Fibroblast of peridontal ligament (primary cell): ENCODE measurements at regions not wholly inside any gene's neighbourhood (a gene's known extent, or its start where the extent isn't known, plus 50 kb on each side); places are given as distances from the start of the nearest gene placed in this dataset.
"Not testable (repeated sequence)": the region's sequence is repeated elsewhere in the genome, so short reads cannot be mapped to it uniquely, and the experiment has no call there.

Experiments
- DNase-seq: peaks from one replicate; pipeline ENCODE4 v3.0.0-alpha.2; 2010; ENCODE audit errors: extremely low read depth

- DNase-seq, result no peak
These were observed 217.6 kb downstream of the NPR3 start for GRCh38 chr5:32928761-32929160.

GRCh38 chr5:32931438-32931837 is 220.3 kb downstream of the NPR3 start:
- not testable (repeated sequence) for DNase-seq

DNA sequence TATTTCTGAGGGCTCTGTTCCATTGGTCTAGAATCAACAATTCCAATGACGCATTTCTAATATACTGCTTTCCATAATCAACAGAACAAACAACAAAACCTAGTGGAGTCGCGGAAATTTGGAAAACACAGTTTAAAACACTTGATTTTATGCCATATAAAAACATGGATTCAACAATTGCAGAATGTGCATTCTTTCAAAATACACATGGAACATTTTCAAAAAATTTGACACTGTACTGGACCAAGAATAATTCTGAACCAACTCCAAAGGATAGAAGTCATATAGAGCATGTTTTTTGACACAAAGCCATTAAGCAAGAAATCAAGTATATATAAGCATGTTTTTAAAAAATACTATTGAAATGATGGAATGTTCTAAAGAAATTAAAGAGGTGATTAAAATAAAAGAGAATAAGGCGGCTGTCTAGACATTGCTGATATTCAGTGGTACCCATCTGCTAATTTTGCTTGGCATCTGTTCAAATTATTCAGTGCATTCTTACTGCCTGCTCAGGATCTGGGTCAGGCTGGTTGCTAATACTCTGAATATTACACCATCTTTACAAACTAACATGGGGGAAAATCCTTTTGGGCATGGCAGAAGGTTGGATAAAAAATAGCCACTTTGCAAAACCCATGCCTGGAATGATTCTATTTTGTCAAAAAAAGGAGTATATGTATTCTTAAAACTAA is 221.3 kb downstream of the NPR3 start:
- peak; percentile 58 for DNase-seq

DNA sequence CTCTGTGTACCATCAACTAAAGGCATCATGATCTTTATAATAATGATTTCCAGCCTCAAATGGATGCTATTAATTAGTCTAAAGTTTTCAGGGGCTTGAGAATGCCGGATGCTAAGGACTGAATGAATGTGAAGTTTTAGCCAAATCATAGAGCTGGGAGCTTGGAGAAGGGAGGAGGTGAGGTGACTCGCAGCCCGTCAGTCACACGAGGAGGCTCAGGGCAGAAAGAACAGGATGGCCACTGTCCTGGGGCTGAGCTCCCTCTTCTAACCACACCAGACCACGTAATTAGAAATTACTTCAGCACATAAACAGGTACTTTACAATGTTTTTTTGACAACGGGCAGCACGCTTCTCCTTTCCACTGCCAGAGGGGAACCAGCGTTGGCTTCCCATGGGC is 222.6 kb downstream of the NPR3 start:
- no peak for DNase-seq

GRCh38 chr5:32934529-32934928 is 223.4 kb downstream of the NPR3 start:
- DNase-seq, result no peak

DNA sequence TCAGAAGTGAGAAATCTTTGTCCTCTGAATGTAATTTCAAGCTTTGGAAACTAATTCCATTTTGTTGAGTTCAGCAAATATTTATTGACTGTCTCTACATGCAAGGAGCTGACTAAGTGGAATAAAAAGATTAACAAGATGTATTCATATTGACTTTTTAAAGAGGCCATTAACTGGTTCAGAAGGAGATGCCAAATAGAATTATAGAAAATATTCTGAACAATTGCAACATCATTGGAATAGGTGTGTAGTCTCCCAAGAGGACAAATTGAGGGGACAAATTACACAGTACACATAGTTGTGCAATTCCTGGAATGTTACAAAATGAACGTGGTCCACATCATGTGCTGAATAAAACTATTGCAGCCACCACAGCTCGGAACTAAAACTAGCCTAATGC is 224.2 kb downstream of the NPR3 start:
- DNase-seq, result no peak

GRCh38 chr5:32936329-32936728 is 225.2 kb downstream of the NPR3 start:
- no peak for DNase-seq

DNA sequence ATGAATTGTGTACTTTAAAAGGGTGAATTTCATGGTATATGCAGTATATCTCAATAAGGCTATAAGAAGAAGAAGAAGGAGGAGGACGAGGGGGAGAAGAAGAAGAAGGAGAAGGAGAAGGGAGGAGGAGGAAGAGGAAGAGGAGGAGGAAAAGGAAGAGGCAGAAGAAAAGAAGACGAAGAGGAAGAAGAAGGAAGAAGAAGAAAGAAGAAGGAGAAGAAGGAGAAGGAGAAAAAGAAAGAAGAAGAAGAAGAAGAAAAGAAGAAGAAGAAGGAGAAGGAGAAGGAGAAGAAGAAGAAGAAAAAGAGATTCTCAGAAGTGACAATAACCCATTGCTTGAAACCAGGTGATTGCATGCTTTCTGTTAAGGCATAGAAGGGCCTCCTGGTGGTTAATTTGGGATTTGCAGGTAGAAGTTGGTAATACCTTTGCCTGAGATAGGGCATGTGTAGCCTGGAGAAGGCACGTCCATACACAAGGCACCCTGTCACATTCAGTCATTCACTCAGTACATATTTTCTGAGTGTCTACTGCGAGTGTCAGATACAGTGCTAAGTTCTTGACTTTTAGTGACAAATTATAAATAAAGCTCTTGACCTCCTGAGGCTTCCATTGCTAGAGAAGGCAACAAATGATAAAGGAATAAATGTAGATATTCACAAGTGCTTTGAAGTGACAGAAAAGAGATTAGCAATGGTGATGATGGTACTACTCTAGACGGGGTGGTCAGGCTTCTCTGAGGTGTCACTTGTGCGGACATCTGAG is 231.3 kb downstream of the NPR3 start:
- DNase-seq, result no peak

DNA sequence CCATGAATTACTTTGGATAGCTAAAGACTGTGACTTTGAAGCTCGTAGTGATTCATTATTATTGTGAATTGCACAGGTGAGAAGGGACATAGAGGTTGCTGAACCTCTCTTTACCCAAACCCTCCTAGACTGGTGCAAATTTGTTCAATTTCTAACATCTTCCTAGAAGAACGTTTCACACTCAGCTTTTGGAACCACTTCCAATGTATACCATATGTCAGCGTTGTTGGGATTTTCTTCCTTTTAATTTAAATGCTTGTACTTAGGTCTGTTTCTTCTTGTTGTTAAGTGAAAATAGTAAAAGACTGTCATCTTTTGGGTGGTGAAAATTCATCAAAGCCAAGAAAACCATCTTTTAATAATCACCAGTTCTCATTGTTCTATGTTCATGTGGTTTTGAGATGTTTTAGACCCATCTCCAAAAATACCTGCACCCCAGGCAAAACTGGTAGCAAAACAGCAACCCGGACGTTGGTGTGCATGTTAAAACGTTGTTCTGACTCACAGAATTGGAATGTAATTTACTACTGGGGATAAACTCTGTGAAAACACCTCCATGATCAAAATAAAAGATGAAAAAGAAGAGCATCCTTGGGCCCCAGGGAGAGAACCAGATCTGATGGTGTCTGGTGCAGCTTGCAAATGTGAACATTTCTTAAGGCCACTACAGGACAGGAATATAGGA is 238.3 kb downstream of the NPR3 start:
- DNase-seq, result no peak

DNA sequence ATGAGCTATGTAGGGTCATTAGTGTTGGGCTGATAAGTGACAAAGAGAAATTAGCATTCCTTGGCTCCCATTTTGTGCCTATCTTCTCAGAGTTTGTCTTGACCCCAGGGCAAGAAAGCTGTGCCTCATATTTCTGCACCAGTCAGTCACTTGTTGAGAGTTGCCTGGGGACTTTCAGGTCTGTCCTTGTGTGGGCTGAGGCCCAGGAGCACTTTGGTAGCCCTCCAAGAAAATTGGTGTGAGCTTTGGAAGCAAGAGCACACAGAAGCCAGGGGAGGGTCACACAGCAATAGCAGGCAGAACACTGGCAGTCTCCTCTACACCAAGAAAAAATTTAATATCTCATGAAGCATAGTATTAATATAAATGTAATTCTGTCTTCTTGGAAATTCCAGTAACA is 239.9 kb downstream of the NPR3 start:
- DNase-seq, result no peak

DNA sequence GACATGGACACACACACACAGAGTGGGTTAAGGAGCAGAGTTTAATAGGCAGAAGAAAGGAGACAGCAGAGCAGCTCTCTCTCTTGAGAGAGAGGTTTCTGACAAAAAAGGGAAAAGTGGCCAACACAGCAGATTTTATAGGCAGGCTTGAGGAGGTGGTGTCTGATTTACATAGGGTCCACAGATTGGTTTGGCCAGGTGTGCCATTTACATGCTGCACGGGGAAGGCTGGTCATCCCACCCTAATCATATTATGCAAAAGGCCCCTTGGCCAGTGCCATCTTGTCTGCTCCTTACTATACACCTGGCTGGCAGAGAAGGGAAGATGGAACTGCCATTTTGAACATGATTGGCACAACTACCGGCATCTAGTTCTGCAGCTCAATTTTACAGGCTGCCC is 240.8 kb downstream of the NPR3 start:
- DNase-seq, result no peak

GRCh38 chr5:32952421-32952820 is 241.3 kb downstream of the NPR3 start:
- DNase-seq, result not testable (repeated sequence)

DNA sequence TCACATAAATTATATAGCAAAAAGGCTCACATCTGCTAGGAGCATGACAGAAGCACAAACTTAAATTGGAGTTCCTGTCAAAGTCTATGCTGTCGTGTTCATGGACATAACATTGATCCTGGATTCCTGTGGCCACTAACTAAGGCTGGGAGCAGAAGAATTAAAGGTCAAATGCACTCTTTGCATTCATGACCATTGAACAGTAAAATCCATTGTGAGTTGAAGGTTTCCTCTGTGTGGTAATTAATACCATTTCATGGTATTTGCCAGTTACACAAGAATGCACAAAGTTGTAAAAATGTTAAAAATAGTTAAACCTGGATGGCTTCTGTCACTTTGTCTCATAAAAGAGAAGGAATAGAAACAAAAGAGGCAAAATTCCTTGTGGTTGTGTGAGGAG is 242.6 kb downstream of the NPR3 start:
- no peak for DNase-seq

- DNase-seq, result no peak
These were observed 244.7 kb downstream of the NPR3 start for GRCh38 chr5:32955814-32956213.

DNA sequence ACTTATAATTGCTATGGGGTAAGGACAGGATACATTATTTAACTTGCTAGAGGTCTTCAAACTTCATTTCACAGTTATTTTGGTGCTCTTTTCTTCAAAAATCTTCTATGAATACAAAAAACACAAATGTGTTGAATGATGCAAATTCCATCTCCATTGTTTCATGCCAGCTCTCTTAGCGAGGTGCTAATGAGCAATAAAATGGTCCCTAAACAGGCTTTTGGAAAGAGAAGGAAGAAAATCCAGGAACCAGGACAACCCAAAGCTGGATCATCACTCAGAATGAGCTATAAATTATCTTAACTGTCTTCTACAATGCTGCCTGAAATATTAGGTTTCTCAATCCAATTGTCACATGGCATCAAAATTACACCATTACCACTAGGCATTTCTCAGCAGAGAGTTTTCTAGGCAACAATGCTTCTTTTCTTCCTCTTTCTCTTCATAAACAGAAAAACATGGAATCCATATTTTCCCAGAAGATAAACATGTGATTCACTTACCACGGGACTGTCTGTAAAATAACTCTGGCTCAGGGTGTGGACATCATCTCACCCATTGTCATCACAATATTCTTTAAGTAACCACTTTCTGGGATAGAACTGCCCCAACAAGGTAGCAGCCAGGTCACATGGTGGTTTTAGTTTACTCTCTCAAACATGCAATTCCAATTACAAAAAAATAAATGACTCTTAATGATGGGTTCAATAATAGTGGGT is 249.4 kb downstream of the NPR3 start:
- peak; percentile 31 for DNase-seq

GRCh38 chr5:32961059-32961415 is 249.9 kb downstream of the NPR3 start:
- peak; percentile 10 for DNase-seq

DNA sequence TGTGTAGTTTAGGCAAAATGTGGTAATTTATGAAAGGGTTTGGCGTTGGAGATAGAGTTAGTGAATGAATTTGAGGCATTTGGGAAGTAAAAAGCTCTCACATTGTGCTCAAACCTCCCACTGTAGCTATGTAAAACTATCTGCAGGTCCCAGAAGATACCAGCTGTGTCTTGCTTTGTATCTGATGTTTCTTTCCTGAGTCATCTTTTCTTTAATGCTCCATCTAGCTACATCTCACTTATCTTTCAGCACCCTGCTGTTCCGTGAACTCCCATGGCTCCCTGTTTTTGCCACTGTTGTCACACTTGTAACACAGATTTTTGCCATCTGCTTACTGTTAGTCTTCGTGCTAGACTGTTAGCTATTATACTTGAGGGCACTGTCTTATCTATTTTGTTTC is 253.1 kb downstream of the NPR3 start:
- peak; percentile 24 for DNase-seq

- DNase-seq, result no peak
These were observed 262.5 kb downstream of the NPR3 start for GRCh38 chr5:32973646-32974045.

GRCh38 chr5:32975656-32976375 is 264.7 kb downstream of the NPR3 start:
- no peak for DNase-seq

GRCh38 chr5:32981061-32981460 is 269.9 kb downstream of the NPR3 start:
- no peak for DNase-seq

DNA sequence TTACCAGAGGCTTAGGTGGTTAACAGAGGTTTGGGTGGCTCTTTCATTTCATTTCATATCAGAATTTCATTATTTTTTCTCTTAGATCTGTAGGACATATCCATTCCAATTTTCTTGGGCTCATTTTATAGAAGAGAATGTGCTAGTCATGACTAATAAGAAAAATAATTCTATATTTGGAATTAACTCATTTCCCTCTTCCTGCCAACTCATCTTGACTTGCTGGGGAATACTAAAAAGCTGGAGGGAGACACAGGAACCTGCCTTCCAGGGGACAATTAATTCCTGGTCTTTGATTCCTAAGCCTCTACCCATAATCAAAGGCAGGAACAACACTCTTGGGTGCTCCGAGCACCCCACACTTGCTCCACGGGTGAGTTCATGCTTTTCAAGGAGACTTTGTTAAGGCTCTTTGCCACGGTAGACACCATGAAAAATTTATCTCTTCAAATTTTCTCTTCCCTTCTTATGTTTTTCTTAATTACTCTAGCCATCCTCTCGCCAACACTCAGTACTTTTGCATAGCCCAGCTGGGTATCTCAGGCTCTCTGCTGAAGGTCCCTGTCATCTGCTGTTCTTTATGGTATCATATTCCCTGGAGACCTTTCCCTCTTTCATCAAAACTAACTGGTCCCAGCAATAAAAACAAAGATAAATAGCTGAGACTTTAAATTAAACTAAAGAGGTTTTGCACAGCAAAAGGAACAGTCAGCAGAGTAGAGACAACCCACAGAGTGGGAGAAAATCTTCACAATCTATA is 273.9 kb downstream of the NPR3 start:
- peak; percentile 45 for DNase-seq
